Lung (tissue), 11 donors: ENCODE measurements at regions not wholly inside any gene's neighbourhood (a gene's known extent, or its start where the extent isn't known, plus 50 kb on each side); places are given as distances from the start of the nearest gene placed in this dataset.
A peak's percentile ranks its signal among the peaks of the same experiment; 100 is the strongest.

Source experiments
- ATAC-seq: fragments of 200-7000 bp; cut with Tn5 transposase; one replicate; pipeline ENCODE4 v1.9.1; 2020; ENCODE audit warnings: moderate number of reproducible peaks; ENCODE audit not compliant: insufficient read depth, low FRiP score
- DNase-seq, 3 donors: peaks; one replicate each; pipeline ENCODE4 v3.0.0-alpha.2; 2013 to 2017
- H3K27ac ChIP-seq, 2 donors: one replicate each; pipeline ENCODE4 v1.5.1; 2013; ENCODE audit warnings: mild to moderate bottlenecking in 2 of 2, moderate library complexity in 2 of 2, control low read depth in 1 of 2, inconsistent platforms in 1 of 2, low read depth in 1 of 2, low read length in 1 of 2
- H3K27me3 ChIP-seq, 3 donors: one replicate each; pipeline ENCODE4 v1.5.1; 2013; ENCODE audit warnings: low read length in 2 of 3; ENCODE audit not compliant: control insufficient read depth in 3 of 3, insufficient read depth in 3 of 3
- H3K36me3 ChIP-seq, 4 donors: one replicate each; pipeline ENCODE4 v1.5.1; 2013; ENCODE audit warnings: low read length in 4 of 4, mild to moderate bottlenecking in 1 of 4, moderate library complexity in 1 of 4; ENCODE audit not compliant: control insufficient read depth in 4 of 4, insufficient read depth in 4 of 4
- H3K4me1 ChIP-seq, 5 donors: one replicate each; pipeline ENCODE4 v1.5.1; 2013; ENCODE audit warnings: low read length in 5 of 5, mild to moderate bottlenecking in 2 of 5, moderate library complexity in 1 of 5; ENCODE audit not compliant: control insufficient read depth in 5 of 5, insufficient read depth in 5 of 5
- H3K4me3 ChIP-seq: one replicate; pipeline ENCODE4 v1.5.1; 2013; ENCODE audit warnings: mild to moderate bottlenecking, control low read depth, moderate library complexity
- H3K9ac ChIP-seq, 2 donors: one replicate each; pipeline ENCODE4 v1.5.1; 2013; ENCODE audit warnings: low read length in 2 of 2, control low read depth in 1 of 2; ENCODE audit not compliant: insufficient read depth in 1 of 2
- H3K9me3 ChIP-seq, 4 donors: one replicate each; pipeline ENCODE4 v1.5.1; 2013; ENCODE audit warnings: low read length in 3 of 4, mild to moderate bottlenecking in 1 of 4, moderate library complexity in 1 of 4; ENCODE audit not compliant: control insufficient read depth in 4 of 4, insufficient read depth in 3 of 4
- WGBS, 2 donors: extraction: QIAGEN DNeasy Blood & Tissue Kit; methylation state at CpG; one replicate each; pipeline ENCODE4 v1.1.7; 2013; 5-methylcytosine and 5-hydroxymethylcytosine counted together
- TF ChIP-seq, protein P1 (sequence below): IDR thresholded peaks from 2 replicates; pipeline ENCODE4 v1.5.1; 2012; ENCODE audit warnings: mild to moderate bottlenecking; ENCODE audit errors: control extremely low read depth, extremely low read depth
- donor health status: control.
- donor health status: control.
- donor health status: Bipolar disorder and iron deficiency.
- donor health status: healthy.
- donor health status: DM: yes; HTN: yes; CAD: no.

- Histone ChIP-seq H3K27me3 (no peaks in the 10 kb centered on the region), H3K4me1 (peaks cover 0 to 52% (median 3%) of the 10 kb centered on the region in 5 donors), H3K27ac (no peak overlapping the region), H3K9me3 (peaks cover 0 to 2% (median 0%) of the 10 kb centered on the region in 4 donors), H3K4me3 (no peak overlapping the region), H3K36me3 (no peaks in the 10 kb centered on the region), H3K9ac (no peak overlapping the region)
- DNase-seq (peak; percentile 29 to 68 (median 56)), ATAC-seq (no peak)
- 48 to 63% methylated on average over 1 of the region's 1 CpG for WGBS, 2 donors
- TF ChIP-seq, protein P1, sequence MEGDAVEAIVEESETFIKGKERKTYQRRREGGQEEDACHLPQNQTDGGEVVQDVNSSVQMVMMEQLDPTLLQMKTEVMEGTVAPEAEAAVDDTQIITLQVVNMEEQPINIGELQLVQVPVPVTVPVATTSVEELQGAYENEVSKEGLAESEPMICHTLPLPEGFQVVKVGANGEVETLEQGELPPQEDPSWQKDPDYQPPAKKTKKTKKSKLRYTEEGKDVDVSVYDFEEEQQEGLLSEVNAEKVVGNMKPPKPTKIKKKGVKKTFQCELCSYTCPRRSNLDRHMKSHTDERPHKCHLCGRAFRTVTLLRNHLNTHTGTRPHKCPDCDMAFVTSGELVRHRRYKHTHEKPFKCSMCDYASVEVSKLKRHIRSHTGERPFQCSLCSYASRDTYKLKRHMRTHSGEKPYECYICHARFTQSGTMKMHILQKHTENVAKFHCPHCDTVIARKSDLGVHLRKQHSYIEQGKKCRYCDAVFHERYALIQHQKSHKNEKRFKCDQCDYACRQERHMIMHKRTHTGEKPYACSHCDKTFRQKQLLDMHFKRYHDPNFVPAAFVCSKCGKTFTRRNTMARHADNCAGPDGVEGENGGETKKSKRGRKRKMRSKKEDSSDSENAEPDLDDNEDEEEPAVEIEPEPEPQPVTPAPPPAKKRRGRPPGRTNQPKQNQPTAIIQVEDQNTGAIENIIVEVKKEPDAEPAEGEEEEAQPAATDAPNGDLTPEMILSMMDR: no peak
Measured at GRCh38 chr6:28585335-28585734, 59.7 kb downstream of the GPX5 start.

- TF ChIP-seq, protein P1: no peak
- Histone ChIP-seq H3K9me3 (peaks cover 0 to 2% (median 0%) of the 10 kb centered on the region in 4 donors), H3K27ac (no peak overlapping the region), H3K4me3 (no peak overlapping the region), H3K27me3 (no peaks in the 10 kb centered on the region), H3K4me1 (peaks cover 0 to 53% (median 3%) of the 10 kb centered on the region in 5 donors), H3K9ac (peak overlapping the region; percentile 63 to 96), H3K36me3 (no peaks in the 10 kb centered on the region)
- DNase-seq (no peak), ATAC-seq (no peak)
- WGBS, 2 donors: 65 to 79% methylated on average over 7 of the region's 7 CpGs
Measured at GRCh38 chr6:28586324-28586723, 60.6 kb downstream of the GPX5 start.

DNA sequence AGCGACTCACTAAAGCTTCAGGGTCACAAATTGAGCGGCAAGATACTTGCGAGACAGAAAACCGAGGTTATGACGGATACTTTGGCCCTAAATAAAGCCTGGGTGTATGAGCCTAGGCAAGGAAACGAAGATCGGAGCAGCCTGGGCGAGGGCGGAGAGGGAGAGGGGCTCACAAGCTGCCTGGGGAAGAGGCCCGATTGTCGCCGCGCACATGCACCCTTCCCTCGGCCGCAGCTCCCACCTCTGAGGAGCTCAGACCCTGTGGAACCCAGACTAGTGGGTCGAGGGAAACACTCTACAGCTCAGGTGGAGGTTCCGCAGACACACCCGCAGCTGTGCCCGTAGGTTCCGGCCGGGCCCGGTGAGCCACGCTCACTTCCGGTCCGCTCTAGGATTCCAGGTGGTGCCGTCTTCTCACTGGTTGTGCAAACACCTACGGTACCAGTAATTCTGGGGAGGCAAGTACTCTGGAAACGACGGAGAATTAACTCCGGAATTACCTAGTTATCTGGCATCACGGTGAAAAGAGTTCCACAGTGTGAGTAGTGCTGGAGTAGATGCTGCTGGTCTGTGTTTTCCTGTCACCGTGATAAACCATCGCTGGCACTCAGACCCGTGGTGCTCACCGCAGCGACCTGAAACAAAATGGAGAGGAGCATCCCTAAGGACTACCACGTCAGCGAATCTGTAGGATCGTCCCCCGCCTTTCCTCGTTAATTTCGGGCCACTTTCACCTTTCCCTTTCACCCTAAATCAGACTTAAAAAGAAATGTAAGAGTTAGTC lies 61.5 kb downstream of the GPX5 start:
- H3K27ac ChIP-seq: peak overlapping the region in 1 of 2 donors; percentile 50
- TF ChIP-seq, protein P1: no peak
- H3K27me3 ChIP-seq: no peaks in the 10 kb centered on the region
- peak; percentile 83 for ATAC-seq
- H3K4me3 ChIP-seq: peak overlapping the region; percentile 60
- no peaks in the 10 kb centered on the region for H3K36me3 ChIP-seq
- peak; percentile 68 to 84 (median 76) for DNase-seq
- 3 to 4% methylated on average over 42 of the region's 42 CpGs for WGBS, 2 donors
- H3K4me1 ChIP-seq: peaks cover 0 to 53% (median 3%) of the 10 kb centered on the region in 5 donors
- H3K9me3 ChIP-seq: peaks cover 0 to 2% (median 0%) of the 10 kb centered on the region in 4 donors
- H3K9ac ChIP-seq: peak overlapping the region; percentile 63 to 96
